Stomach (tissue), 4 donors: ENCODE measurements at regions not wholly inside any gene's neighbourhood (a gene's known extent, or its start where the extent isn't known, plus 50 kb on each side); places are given as distances from the start of the nearest gene placed in this dataset.

Source experiments
- CTCF ChIP-seq, 7 experiments: fragments of 450-650 bp in 4 of 7; fragments of 200-600 bp in 3 of 7; sonication (generic) in 3 of 7; IDR thresholded peaks; one replicate each; pipeline ENCODE4 v1.5.1; 2016 to 2019; ENCODE audit warnings: antibody characterized with exemption in 7 of 7, control low read depth in 2 of 7, mild to moderate bottlenecking in 1 of 7
- POLR2A ChIP-seq, 4 donors: fragments of 450-650 bp; IDR thresholded peaks; one replicate each; pipeline ENCODE4 v1.6.1; 2016; ENCODE audit warnings: antibody characterized with exemption in 4 of 4, control low read depth in 2 of 4, mild to moderate bottlenecking in 1 of 4, moderate library complexity in 1 of 4
- POLR2AphosphoS5 ChIP-seq, 3 donors: sonication (generic); formaldehyde crosslinking; IDR thresholded peaks; one replicate each; pipeline ENCODE4 v1.6.1; 2016; ENCODE audit warnings: antibody characterized with exemption in 3 of 3

DNA sequence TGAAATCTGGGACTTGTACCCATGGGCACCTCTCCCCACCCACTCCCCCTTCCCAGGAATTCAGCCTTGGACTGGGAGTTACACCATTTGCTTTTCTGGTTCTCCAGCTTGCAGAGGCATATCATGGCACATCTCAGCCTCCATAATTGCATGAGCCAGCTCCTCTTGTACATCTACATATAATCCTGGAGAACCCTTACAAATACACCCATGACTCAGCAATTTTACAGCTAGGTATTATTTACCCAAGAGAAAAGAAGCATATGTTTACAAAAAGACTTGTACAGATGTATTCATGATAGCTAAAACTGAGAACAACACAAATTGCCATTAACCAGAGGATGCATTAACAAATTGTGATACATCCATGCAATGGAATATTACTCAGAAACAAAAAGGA lies 58.4 kb downstream of the RPLP1 start:
- no peak for TF ChIP-seq CTCF (IDR thresholded peaks at IDR 0.05)
- no peak for TF ChIP-seq POLR2A (IDR thresholded peaks at IDR 0.05)
- TF ChIP-seq POLR2AphosphoS5 (IDR thresholded peaks at IDR 0.05), result no peak
